Hepatocyte (in vitro differentiated cells): ENCODE measurements at regions not wholly inside any gene's neighbourhood (a gene's known extent, or its start where the extent isn't known, plus 50 kb on each side); places are given as distances from the start of the nearest gene placed in this dataset.

Experiments used
- EZH2 ChIP-seq: fragments of 200-600 bp; sonication (generic); IDR thresholded peaks from 2 replicates; pipeline ENCODE4 v1.6.1; 2016; ENCODE audit warnings: antibody characterized with exemption, mild to moderate bottlenecking, borderline replicate concordance
- EZH2phosphoT487 ChIP-seq: fragments of 200-600 bp; sonication (generic); IDR thresholded peaks from one replicate; pipeline ENCODE4 v1.6.1; 2018; ENCODE audit warnings: antibody characterized with exemption, mild to moderate bottlenecking, low read depth, moderate library complexity; ENCODE audit not compliant: unreplicated experiment, severe bottlenecking
- TF ChIP-seq, protein P1 (sequence below): fragments of 200-600 bp; sonication (generic); IDR thresholded peaks from 2 replicates; pipeline ENCODE4 v1.5.1; 2016; ENCODE audit warnings: antibody characterized with exemption, mild to moderate bottlenecking; ENCODE audit not compliant: poor library complexity

DNA sequence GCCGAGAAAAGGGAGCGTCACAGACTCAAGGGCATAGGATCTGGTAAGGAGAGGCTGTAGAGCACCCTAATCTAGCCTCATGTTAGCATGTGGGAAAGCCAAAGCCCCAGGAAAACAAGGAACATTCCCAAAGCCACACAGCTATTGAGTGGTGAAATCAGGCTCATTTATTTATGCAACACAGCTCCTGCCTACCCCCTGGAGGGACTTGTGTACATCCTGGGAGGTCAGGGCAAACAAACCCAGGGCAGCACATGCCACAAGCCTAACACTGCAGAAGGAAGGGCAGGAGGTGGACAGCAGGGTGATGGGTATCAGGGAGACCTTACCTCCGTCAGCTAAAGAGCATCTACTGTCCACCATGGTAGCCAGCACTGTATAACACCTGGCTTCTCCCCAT, 283.5 kb downstream of the RPLP1 start:
- TF ChIP-seq, protein P1, sequence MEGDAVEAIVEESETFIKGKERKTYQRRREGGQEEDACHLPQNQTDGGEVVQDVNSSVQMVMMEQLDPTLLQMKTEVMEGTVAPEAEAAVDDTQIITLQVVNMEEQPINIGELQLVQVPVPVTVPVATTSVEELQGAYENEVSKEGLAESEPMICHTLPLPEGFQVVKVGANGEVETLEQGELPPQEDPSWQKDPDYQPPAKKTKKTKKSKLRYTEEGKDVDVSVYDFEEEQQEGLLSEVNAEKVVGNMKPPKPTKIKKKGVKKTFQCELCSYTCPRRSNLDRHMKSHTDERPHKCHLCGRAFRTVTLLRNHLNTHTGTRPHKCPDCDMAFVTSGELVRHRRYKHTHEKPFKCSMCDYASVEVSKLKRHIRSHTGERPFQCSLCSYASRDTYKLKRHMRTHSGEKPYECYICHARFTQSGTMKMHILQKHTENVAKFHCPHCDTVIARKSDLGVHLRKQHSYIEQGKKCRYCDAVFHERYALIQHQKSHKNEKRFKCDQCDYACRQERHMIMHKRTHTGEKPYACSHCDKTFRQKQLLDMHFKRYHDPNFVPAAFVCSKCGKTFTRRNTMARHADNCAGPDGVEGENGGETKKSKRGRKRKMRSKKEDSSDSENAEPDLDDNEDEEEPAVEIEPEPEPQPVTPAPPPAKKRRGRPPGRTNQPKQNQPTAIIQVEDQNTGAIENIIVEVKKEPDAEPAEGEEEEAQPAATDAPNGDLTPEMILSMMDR = no peak
- TF ChIP-seq EZH2 (no peak), EZH2phosphoT487 (no peak)
